Breast epithelium (tissue), 3 donors: ENCODE measurements at regions not wholly inside any gene's neighbourhood (a gene's known extent, or its start where the extent isn't known, plus 50 kb on each side); places are given as distances from the start of the nearest gene placed in this dataset.

ENCODE experiments used
- CTCF ChIP-seq, 3 donors: fragments of 450-650 bp; IDR thresholded peaks; one replicate each; pipeline ENCODE4 v1.5.1; 2016 to 2017; ENCODE audit warnings: antibody characterized with exemption in 3 of 3, mild to moderate bottlenecking in 3 of 3, moderate library complexity in 3 of 3
- POLR2A ChIP-seq: fragments of 450-650 bp; IDR thresholded peaks from one replicate; pipeline ENCODE4 v1.6.1; 2016; ENCODE audit warnings: antibody characterized with exemption, mild to moderate bottlenecking, moderate library complexity
- POLR2AphosphoS5 ChIP-seq, 3 donors: sonication (generic); formaldehyde crosslinking; IDR thresholded peaks; one replicate each; pipeline ENCODE4 v1.6.1; 2017; ENCODE audit warnings: antibody characterized with exemption in 3 of 3

- TF ChIP-seq CTCF (IDR thresholded peaks at IDR 0.05): no peak
- TF ChIP-seq POLR2A: no peak
- no peak for TF ChIP-seq POLR2AphosphoS5 (IDR thresholded peaks at IDR 0.05)
These were observed 652.7 kb upstream of the HS3ST5 start for GRCh38 chr6:114995526-114995925.
